Inferior parietal cortex (tissue), 1 donor: ENCODE measurements at regions not wholly inside any gene's neighbourhood (a gene's known extent, or its start where the extent isn't known, plus 50 kb on each side); places are given as distances from the start of the nearest gene placed in this dataset.
A peak's percentile ranks its signal among the peaks of the same experiment; 100 is the strongest.
"Not testable (repeated sequence)": the region's sequence is repeated elsewhere in the genome, so short reads cannot be mapped to it uniquely, and the experiment has no call there.

ENCODE experiments used
- DNase-seq: peaks from one replicate; pipeline ENCODE4 v3.0.0-alpha.2; 2016; ENCODE audit errors: extremely low spot score

DNA sequence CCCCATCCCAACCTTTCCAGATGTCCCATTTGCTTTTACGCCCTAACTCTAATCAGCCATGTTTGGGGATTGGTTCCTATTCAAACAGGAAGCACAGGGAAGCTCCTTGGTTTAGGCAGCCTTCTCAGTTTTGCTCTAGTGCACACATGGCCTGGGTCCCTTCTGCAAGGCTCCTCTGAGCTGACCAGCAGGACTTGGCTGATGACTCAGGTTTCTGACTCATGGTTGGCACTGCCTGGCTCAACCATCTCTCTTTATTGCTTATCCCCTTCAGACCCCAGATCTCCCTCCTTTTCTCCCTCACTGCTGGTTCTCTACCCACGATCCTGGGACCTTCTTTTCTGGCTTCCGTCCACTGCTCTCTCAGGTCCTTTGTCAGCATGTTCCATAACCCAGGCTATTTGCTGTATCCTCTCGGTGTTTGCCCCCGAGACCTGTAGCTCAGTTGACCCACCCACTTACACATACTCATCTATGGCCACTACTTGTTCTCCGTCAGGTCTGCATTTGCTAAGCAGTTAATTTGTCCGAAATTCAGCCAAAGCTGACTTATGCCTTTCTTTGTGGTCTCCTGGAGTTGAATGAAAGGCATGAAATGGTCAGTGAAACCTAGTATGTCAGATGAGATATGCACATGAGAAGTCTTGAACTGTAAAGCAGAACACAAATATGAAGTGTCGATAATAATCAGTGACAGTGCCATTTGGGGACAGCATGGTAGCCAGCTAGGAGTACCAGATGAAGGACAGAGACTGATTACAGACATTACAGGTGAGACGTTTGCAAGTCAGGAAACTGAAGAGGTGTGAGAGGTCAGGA, 323.5 kb upstream of the ROPN1 start:
- no peak for DNase-seq

DNA sequence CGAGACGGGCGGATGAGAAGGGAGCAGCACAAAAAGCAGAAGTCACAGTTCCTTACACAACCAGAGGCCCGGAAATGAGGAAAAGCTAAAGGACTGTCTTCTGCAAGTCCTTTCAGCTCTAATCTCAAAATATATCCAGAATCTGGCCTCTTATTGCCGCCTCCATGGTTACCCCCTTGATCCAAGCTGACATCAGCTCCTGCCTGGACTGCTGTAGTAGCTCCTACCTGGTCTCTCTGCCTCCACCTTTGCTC, 324.0 kb upstream of the ROPN1 start:
- no peak for DNase-seq

DNA sequence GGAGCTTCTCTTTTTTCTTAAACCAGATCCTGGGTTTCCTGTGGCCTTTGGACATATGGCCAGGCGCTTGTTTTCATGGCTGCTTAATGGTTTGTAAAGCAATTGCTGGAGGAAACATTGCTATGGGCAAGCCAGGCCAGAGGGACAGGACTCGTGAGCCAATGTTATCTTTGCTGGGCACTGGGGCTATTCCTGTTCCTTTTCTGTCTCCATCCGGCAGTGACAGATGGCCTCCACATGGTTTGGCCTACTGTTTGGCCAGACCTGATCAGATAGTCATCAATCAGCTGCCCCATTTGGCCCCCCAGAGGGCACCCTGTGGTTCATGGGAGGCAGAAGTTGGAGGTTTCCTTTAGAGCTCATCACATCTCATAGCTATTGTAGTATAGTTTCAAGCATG, 326.1 kb upstream of the ROPN1 start:
- DNase-seq = no peak

DNA sequence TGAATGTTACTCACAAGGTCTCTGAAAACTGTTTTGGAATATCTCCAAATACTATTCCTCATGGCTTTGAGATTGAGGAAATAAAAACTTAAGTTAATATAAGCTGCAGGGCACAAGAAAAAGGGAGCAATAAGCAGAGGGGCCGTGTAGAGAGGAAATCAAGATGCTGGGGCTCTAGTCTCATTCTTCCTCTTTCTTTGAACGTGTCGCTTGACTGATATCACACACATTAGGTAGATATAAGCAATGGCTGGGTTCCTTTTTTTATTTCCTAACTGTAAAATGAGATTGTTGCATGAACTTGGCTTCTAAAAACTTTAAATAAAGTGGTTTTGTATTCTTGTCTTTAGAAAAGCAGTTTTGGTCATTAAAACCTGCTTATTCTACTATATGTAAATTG, 326.7 kb upstream of the ROPN1 start:
- no peak for DNase-seq

DNA sequence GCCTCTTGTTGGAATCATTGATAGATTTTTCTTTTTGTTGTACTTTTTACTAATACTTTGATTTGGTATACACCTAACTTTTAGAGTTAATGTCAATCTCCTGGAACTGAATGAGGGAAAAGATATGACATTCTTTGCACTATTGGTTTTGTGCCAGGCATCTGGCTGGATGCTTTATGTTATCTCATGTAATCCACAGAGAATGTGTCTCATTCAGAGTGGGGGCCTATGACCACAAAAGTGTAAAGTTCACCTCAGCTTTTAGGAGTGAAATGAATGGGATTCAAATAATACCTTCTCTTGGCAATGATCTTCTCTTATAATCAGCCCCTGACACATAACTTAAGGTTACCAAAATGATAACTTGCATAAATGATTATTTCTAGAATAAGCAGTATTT, 329.1 kb upstream of the ROPN1 start:
- no peak for DNase-seq

DNA sequence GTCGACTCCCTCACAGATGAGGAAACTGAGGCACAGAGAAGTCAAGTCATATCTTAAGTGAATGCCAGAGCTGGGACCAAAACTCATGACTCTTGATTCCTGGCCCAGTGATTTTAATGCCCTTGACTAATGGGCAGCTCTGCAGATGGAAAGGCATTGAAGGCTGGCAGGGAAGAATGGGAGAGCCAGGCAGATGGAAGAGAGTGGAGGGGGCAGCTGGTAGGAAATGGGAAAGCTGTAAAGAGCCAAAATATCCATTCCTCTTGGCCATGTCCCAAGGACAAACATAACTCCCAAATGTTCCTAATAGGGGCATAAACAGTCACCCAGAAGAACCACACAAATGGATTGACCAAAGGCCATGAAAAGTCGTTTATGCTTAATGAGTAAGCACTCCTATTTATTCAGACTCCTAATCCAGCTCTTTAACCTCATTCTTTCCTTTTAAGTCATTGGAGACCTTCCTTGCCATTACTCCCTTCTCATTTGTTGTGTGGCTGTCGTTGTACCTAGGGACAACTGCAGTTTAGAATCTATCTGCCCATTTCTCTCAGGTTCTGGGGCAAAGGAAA, 330.5 kb upstream of the ROPN1 start:
- DNase-seq = no peak

DNA sequence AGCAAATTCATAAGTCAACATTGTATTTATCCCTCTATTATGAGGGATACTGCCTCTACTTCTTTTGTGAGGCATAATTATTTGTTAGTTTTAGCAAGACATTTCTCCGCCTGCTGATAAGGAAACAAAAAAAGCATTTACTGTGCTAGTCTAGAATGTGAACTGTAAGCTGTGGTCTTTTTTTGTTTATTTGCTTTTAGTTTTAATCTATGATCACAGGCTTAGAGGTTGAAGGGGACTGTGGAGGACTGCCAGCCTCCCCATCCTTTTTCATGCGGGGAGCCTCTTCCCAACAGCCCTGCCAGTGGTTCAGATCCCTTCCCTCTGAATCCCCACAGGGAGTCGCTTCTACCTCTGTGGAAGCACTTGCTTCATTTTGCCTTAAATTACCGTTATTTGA, 331.0 kb upstream of the ROPN1 start:
- no peak for DNase-seq

DNA sequence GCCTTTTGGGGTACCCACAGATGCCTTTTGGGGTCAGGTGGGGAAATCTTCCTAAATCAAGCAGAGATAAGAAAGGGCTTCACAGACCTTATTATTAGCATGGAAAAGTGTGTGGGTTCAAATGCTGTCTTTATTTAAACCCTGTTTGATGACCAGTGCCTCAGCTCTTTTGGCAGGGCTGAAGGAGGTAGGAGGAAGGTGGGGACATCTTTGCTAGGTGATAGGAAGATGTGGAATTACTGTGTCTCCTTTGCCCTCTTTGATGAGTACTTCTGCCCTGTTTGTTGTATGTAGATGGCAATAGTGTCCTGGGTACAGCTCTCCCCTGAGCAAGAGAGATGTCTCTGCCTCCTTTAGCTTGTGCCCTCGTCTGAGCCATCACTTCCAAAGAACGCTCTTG, 333.3 kb upstream of the ROPN1 start:
- no peak for DNase-seq

DNA sequence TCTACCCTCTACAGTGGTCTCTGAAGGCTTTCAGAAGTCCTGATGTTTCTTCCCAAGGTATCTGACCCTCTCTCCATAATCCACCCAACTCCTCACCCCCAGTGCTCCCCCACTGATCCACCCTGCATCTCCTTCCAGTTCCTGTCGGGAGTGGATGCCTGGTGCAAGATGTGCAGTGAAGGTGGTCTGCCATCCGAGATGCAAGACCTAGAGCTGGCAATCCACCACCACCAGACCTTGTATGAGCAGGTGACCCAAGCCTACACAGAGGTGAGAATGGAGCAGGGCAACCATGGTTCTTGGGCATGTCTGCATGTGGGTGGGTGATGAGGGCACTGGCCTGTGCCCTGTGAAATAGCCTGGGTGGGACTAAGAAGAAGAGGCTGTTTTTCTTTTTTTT, 337.8 kb upstream of the ROPN1 start:
- no peak for DNase-seq

DNA sequence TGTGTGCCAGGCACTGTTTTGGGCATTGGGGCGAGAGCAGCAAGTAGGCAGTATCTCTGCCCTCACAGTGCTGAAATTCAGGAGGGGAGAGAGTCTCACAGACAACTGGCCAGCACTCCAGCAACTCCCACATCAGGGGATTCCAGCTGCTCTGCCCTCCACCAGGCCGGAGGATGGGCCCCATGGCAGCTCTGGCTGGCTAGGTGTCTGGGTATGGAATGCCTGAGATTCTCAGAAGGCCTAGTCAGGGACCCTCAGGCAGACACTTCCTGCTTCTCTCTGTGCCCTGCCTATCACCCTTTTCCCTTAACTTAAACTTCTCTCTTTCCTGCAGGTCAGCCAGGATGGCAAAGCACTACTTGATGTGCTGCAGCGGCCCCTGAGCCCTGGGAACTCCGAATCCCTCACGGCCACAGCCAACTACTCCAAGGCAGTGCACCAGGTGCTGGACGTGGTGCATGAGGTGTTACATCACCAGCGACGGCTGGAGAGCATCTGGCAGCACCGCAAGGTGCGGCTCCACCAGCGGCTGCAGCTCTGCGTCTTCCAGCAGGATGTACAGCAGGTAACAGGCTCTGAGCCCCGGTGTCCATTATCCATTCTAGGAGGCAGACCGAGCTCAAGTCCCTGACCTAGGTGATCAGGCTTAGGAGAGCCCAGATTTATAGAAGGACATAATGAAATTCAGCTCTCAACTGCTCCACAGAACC, 342.2 kb upstream of the ROPN1 start:
- no peak for DNase-seq

DNA sequence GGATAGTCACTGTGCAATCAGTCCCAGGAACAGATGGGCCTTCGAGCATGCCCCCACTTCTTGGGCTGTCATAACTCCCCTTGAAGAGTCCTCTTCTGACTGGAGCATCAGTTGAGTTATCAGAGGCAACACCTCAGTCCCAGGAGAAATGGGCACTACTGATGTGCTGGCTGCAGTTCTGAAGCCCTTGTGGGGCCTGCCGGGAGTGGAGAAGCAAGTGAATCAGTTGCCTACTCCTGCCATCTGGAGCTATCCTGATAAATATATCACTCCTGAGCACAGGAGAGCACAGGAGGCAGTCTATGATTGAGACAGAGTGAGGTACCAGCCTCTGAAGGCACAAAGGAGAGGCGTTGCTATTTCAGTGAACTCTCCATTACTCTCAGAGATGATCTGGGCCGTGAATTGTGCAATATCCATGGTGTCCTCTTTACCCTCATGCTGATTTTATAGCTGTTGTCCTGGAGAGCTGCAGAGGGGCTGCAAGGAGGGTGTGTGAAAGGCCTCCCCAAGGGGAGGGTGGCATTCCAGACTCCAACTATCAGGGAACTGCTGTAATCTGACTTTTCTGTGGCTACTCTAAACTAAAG, 344.2 kb upstream of the ROPN1 start:
- DNase-seq = no peak

DNA sequence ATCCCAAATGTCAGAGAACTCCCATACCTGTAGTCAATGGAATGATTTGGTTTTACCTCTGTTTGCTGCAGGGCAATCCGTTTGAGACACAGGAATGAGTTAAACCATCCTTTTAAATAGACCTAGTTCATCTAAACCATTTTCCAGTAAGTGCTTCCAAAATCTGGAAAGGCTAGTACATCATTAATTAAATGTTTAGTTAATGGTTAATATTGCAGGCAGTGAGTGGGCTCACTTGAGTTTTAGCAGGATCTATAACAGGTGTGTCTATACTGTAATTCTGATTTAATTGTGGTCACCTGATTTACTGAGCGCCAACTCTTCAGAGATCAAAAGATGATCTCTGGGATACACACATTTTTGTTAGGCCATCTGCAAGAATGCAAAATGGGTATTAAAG, 353.9 kb upstream of the ROPN1 start:
- DNase-seq = no peak

DNA sequence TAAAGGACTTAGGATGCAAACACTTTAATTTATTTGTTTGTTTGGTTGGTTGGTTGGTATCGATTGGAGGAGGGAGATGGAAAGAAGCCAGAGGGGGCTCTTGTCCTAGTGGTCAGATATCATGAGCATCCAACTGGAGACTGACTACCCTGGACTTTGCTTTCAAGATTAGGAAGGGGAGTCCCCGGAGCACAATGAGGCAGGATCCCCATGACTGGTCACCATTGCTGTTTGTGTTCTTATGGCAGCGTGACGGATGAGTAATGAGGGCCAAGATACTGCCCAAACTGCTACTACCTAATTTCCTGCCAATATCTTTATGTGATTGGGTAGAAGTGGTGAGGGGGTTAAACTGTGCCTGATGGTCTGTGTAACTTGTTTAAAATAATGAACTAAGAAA, 354.6 kb upstream of the ROPN1 start:
- no peak for DNase-seq

DNA sequence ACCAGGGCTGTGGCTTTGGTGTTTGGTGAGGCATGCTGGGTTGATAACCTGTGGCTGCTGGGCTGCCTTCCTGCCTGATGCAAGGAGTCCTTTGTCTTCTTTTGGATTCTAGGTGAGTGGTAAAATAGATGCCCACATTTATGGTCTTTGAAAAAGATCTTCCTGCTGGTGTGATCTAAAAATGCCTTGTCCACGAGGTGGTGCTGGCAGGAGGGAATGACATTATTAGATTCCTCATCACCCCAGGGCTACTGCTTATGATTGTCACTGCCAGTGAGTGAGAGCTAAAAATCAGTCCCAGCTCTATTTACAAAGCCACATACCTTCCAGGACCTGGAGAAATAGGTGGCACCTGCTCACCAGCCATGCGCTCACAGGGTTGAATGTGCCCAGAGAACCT, 355.5 kb upstream of the ROPN1 start:
- DNase-seq = no peak

DNA sequence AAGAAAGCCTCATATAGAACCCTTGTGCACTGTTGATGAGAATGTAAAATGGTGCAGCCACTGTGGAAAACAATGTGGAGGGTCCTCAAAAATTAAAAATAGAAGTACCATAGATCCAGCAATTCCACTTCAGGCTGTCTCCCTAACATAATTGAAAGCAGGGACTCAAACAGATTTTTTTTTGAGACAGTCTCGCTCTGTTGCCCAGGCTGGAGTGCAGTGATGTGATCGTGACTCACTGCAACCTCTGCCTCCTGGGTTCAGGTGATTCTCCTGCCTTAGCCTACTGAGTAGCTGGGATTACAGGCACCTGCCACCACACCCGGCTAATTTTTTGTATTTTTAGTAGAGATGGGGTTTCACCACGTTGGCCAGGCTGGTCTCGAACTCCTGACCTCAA, 356.6 kb upstream of the ROPN1 start:
- not testable (repeated sequence) for DNase-seq

DNA sequence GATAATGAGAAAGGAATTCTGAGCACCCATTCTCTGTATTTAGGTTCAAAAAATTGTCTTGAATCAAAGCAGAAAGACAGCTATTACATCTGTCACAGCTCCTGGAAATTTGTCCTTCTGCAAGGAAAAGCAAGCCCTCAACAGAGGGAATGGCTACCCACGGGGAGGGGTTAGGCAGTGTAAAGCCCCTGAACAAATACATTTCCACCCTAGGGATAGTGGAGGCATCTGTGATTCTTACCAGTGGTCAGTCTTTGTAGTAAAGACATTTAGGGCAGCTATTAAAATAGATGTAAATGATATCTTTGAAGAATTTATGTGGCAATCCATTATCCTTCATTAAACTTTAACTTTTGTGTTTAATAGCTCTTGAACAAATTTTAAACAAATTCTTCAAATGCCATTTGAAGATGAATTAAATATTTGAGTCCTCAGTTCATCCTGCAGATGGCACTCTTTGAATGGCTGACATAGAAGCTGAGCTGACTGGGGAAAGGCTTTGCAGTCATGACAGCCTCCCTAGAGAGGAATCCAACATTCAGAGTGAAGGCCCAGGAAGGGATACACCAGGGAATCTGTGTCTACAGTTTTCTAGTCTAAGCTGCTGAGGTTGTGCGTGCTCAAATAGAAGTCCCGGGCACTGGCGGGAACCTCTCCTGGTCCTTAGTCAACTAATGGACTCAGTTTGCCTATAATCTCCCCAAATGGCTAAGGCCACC, 359.7 kb upstream of the ROPN1 start:
- peak; percentile 81 for DNase-seq

DNA sequence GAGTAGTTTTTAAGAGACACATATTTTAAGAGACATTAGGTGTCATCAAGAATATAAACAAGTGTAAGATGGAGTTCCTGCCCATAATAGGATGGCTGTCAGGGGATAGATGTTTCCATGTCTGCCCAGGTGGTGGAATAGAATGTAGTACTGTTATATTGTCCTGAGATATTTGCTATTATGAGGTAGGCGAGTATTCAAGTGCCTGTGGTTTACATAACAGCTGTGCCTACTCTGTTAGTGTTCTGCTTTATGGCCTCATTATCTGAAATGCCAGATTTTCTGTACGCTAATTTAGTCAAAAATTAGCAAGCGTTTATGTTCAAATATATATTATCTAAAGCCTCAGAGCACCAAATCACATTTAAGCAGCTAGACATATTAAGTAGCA, 360.2 kb upstream of the ROPN1 start:
- no peak for DNase-seq

DNA sequence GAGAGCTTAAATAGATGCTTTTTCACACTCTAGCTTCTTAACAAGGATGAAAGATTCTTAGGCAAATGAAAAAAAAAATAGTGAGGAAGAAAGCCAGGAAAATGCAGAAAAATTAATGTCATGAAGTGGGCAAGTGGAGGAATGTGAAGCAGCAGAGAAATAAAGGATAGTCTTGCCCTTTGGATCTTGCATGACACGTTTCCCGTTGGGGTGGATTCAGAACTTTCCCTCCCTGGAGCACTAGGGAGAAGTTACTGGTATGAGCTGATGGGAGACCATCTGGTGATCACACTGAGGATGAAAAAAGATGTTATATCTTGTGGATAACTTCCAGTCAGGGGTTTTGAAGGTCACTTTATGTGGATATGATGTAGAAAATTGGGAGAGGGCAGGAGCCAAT, 361.8 kb upstream of the ROPN1 start:
- no peak for DNase-seq

DNA sequence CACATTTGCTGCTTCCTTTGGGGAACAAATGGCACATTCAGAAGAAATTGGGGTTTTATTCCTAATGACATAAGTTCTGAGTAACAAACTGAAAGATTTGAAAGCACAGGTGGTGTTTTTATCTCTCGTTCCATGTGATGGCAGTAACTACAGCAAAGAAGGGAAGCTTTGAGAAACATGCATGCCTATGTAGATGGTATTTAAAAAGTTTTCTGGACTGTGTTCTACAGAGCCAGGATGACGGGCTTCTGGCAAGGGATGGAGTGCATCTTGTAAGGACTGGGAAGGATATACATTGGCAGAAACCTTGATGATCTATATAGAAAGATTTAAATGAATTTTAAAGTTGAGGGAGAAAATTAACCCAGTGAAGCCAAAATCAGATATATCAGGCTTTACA, 362.2 kb upstream of the ROPN1 start:
- DNase-seq = no peak

DNA sequence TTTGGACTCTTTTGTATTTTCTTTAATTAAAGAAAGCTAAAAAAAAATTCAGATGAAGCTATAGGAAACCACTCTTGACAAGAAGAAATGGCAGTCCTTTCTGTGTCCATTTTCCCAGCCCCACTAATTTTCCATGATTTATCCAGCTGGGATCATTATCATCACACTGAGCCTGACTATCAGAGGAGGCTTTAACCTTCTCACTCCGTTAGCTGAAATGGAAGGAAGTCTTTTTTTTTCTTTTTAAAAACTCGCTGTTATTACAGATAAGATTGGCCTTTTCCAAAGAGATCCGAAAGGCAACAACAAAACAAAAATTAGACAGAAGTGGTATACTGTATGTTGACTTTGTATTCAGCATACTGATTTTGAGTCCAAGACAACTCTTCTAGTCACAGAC, 366.2 kb upstream of the ROPN1 start:
- no peak for DNase-seq

DNA sequence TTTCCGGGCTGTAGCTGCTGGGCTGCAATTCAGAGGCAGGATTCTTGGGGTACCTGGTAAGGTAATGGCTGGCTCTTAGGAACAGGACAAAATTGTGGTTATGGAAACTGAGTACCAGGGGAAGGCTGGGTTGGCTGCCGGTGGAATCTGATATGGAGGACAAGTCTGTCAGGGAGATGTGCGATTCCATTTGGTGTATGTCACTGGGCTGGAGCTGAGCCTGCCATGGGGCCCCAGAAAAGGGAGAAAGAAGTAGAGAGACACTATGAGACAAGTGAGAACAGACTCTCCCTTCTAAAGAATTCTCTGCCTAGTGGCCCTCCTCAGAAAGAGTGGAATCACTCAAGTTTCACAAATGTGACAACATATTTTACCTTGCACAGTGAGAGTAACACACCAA, 368.2 kb upstream of the ROPN1 start:
- no peak for DNase-seq

DNA sequence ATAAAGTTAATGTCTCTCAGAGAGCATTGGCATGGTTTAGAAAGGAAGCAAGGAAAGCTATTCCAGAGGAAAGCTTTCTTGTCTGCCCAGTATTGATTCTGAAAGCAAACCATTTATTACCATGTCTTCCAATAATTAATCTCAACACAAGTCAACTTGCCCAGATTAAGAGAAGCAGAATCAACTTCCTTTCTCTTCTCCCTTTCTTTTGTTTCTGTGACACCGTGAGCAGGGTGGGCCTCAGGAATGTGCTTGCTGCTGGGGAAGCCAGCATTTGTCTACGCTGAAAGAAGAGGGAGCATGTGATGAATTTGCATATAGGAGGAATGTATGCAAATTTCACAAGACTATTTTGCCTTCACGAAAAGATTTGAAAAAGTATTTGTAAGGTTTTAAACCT, 368.6 kb upstream of the ROPN1 start:
- DNase-seq = no peak

DNA sequence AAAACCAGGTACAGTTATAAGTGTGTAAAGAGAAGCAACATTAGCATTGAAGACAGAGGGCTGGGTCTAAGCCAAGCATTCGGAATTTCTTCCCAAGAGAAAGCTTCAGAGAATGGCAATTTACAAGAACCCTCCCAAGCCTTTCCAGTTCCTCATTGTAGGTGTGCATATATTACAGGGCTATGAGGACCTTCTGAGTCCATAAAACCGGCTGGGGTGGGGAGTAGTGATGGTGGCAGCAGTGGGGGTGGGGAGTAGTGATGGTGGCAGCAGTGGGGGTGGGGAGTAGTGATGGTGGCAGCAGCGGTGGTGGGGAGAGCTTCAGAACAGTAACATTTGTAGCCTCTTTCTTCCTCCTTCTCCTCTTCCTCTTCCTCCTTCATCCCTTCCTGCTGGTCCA, 368.7 kb upstream of the UMPS start:
- no peak for DNase-seq
